A549 (cell line): ENCODE measurements at regions not wholly inside any gene's neighbourhood (a gene's known extent, or its start where the extent isn't known, plus 50 kb on each side); places are given as distances from the start of the nearest gene placed in this dataset.

ENCODE experiments used
- ATAC-seq, 2 experiments: fragments of 200-7000 bp in 1 of 2; fragments of >200 bp in 1 of 2; cut with Nextera tagmentation in 1 of 2; cut with Tn5 transposase in 1 of 2; 3 replicates each; pipeline versions ENCODE4 v1.8.0 to v1.9.1; 2018 to 2020; ENCODE audit warnings: mild to moderate bottlenecking in 1 of 2, moderate library complexity in 1 of 2
- CTCF ChIA-PET: fragments of 300-600 bp; sonication (Branson Sonifier 250); formaldehyde crosslinking; extraction: SDS; loops from one replicate; lab custom pipeline; 2021; ENCODE audit warnings: antibody characterized with exemption, inconsistent platforms; lab: Yijun Ruan, JAX
- POLR2A ChIA-PET: fragments of 350-600 bp; formaldehyde crosslinking; extraction: SDS; loops from one replicate; lab custom pipeline; 2021; ENCODE audit warnings: antibody characterized with exemption, inconsistent platforms; lab: Yijun Ruan, JAX
- DNase-seq, 2 experiments: peaks; one replicate each; pipeline versions ENCODE4 v3.0.0 to v3.0.0-alpha.2; 2011 to 2016; ENCODE audit warnings: low read depth in 1 of 2, low spot score in 1 of 2
- FAIRE-seq: peaks from 2 replicates; lab custom pipeline; 2011; peaks lifted over from hg19 to GRCh38; lab: Jason Lieb, UNC
- H3K27ac ChIP-seq, 2 experiments: fragments of >200 bp; sonication (Bioruptor Twin); formaldehyde crosslinking; 3 replicates each; pipeline ENCODE4 v1.5.1; 2016 to 2017
- H3K4me1 ChIP-seq: fragments of >200 bp; sonication (Bioruptor Twin); formaldehyde crosslinking; 3 replicates; pipeline ENCODE4 v1.6.1; 2016
- H3K4me2 ChIP-seq: fragments of >200 bp; sonication (Bioruptor Twin); formaldehyde crosslinking; 3 replicates; pipeline ENCODE4 v1.6.1; 2016
- H3K4me3 ChIP-seq: fragments of >200 bp; sonication (Bioruptor Twin); formaldehyde crosslinking; 3 replicates; pipeline ENCODE4 v1.5.1; 2016
- H3K9me3 ChIP-seq: fragments of >200 bp; sonication (Bioruptor Twin); formaldehyde crosslinking; 3 replicates; pipeline ENCODE4 v1.6.1; 2016
- CHD2 ChIP-seq: fragments of 150-350 bp; IDR thresholded peaks from 2 replicates; pipeline ENCODE4 v1.6.1; 2014; ENCODE audit warnings: low read length; ENCODE audit not compliant: partially characterized antibody
- EHF ChIP-seq: fragments of 250-450 bp; sonication (Bioruptor Pico); IDR thresholded peaks from 2 replicates; pipeline ENCODE4 v1.5.0; 2020; ENCODE audit warnings: mild to moderate bottlenecking
- EHMT2 ChIP-seq: fragments of 200-600 bp; sonication (generic); IDR thresholded peaks from 2 replicates; pipeline ENCODE4 v1.6.1; 2016; ENCODE audit warnings: antibody characterized with exemption, low read depth, mild to moderate bottlenecking, moderate library complexity
- EP300 ChIP-seq, 2 experiments: fragments of >200 bp; sonication (Bioruptor Twin); formaldehyde crosslinking; IDR thresholded peaks; 2 replicates in 1 of 2; 3 replicates in 1 of 2; pipeline ENCODE4 v1.6.1; 2016 to 2017
- ESRRA ChIP-seq: fragments of 150-350 bp; IDR thresholded peaks from 2 replicates; pipeline ENCODE4 v1.6.1; 2014; ENCODE audit warnings: mild to moderate bottlenecking, low read length, borderline replicate concordance
- FOSB ChIP-seq: fragments of 250-450 bp; sonication (Bioruptor Pico); IDR thresholded peaks from 2 replicates; pipeline ENCODE4 v1.5.0; 2020; ENCODE audit warnings: mild to moderate bottlenecking, moderate library complexity
- FOSL2 ChIP-seq, 2 experiments: fragments of 450-650 bp in 1 of 2; fragments of >200 bp in 1 of 2; sonication (Bioruptor Twin) in 1 of 2; formaldehyde crosslinking; IDR thresholded peaks; 2 replicates each; pipeline versions ENCODE4 v1.5.0 to v1.6.1; 2016 to 2020; ENCODE audit warnings: mild to moderate bottlenecking in 1 of 2, moderate library complexity in 1 of 2
- HDAC2 ChIP-seq: fragments of 200-600 bp; sonication (generic); IDR thresholded peaks from 2 replicates; pipeline ENCODE4 v1.6.1; 2016
- HEYL ChIP-seq: fragments of 250-450 bp; sonication (Bioruptor Pico); IDR thresholded peaks from 2 replicates; pipeline ENCODE4 v1.8.0; 2021; ENCODE audit warnings: mild to moderate bottlenecking, moderate library complexity
- HOXB13 ChIP-seq: fragments of 250-450 bp; sonication (Bioruptor Pico); IDR thresholded peaks from 2 replicates; pipeline ENCODE4 v1.5.0; 2020; ENCODE audit warnings: low read depth, mild to moderate bottlenecking, moderate library complexity
- HOXB5 ChIP-seq: fragments of 250-450 bp; sonication (Bioruptor Pico); IDR thresholded peaks from 2 replicates; pipeline ENCODE4 v1.5.0; 2020; ENCODE audit warnings: mild to moderate bottlenecking, moderate library complexity
- JUNB ChIP-seq: fragments of >200 bp; sonication (Bioruptor Twin); formaldehyde crosslinking; IDR thresholded peaks from 2 replicates; pipeline ENCODE4 v1.6.1; 2016
- KDM1A ChIP-seq: fragments of 200-600 bp; sonication (generic); IDR thresholded peaks from 2 replicates; pipeline ENCODE4 v1.6.1; 2016; ENCODE audit warnings: low read depth, mild to moderate bottlenecking
- KDM5A ChIP-seq: fragments of 200-600 bp; sonication (generic); IDR thresholded peaks from 2 replicates; pipeline ENCODE4 v1.6.1; 2016; ENCODE audit warnings: antibody characterized with exemption, mild to moderate bottlenecking
- MAFK ChIP-seq: fragments of 450-650 bp; IDR thresholded peaks from 2 replicates; pipeline ENCODE4 v1.6.1; 2014; ENCODE audit not compliant: partially characterized antibody
- MAZ ChIP-seq: fragments of 150-350 bp; IDR thresholded peaks from 2 replicates; pipeline ENCODE4 v1.6.1; 2014; ENCODE audit warnings: antibody characterized with exemption, low read depth, low read length, borderline replicate concordance
- NR3C1 ChIP-seq: fragments of >200 bp; sonication (Bioruptor Twin); formaldehyde crosslinking; IDR thresholded peaks from 3 replicates; pipeline ENCODE4 v1.6.1; 2017
- PHF8 ChIP-seq: fragments of 200-600 bp; sonication (generic); IDR thresholded peaks from 2 replicates; pipeline ENCODE4 v1.6.1; 2016; ENCODE audit warnings: low read depth, mild to moderate bottlenecking, antibody characterized with exemption, moderate library complexity, borderline replicate concordance
- POLR2A ChIP-seq: IDR thresholded peaks from 2 replicates; pipeline ENCODE4 v1.6.1; 2012; ENCODE audit warnings: mild to moderate bottlenecking, low read length
- POLR2AphosphoS2 ChIP-seq: conservative IDR thresholded peaks from 2 replicates; pipeline ENCODE4 v1.6.1; 2012; ENCODE audit warnings: low read length, improper control_type of control experiment, inconsistent platforms
- RARB ChIP-seq: fragments of 250-450 bp; sonication (Bioruptor Pico); IDR thresholded peaks from 2 replicates; pipeline ENCODE4 v1.8.0; 2021; ENCODE audit warnings: mild to moderate bottlenecking, moderate library complexity
- RCOR1 ChIP-seq: fragments of 150-350 bp; IDR thresholded peaks from 2 replicates; pipeline ENCODE4 v1.6.1; 2014; ENCODE audit warnings: antibody characterized with exemption, low read length, low read depth
- SMC3 ChIP-seq: fragments of >200 bp; sonication (Bioruptor Twin); formaldehyde crosslinking; IDR thresholded peaks from 3 replicates; pipeline ENCODE4 v1.6.1; 2018; ENCODE audit warnings: inconsistent platforms
- TFCP2L1 ChIP-seq: fragments of 250-450 bp; sonication (Bioruptor Pico); IDR thresholded peaks from 2 replicates; pipeline ENCODE4 v1.5.0; 2021; ENCODE audit warnings: mild to moderate bottlenecking
- TP53 ChIP-seq: fragments of 250-450 bp; sonication (Bioruptor Pico); IDR thresholded peaks from 2 replicates; pipeline ENCODE4 v1.5.0; 2021; ENCODE audit warnings: mild to moderate bottlenecking, moderate library complexity
- ZFP36 ChIP-seq: fragments of 450-650 bp; IDR thresholded peaks from 2 replicates; pipeline ENCODE4 v1.6.1; 2014; ENCODE audit warnings: borderline replicate concordance; ENCODE audit not compliant: partially characterized antibody
- ZNF302 ChIP-seq: fragments of 250-450 bp; sonication (Bioruptor Pico); IDR thresholded peaks from 2 replicates; pipeline ENCODE4 v1.9.0; 2021; ENCODE audit warnings: inconsistent platforms, mild to moderate bottlenecking, moderate library complexity
- WGBS: methylation state at CpG from one replicate; pipeline ENCODE4 v1.1.6; 2017; ENCODE audit errors: missing lambda C conversion rate; 5-methylcytosine and 5-hydroxymethylcytosine counted together
- TF ChIP-seq, protein P1 (sequence below): fragments of >200 bp; sonication (Bioruptor Twin); formaldehyde crosslinking; IDR thresholded peaks from 3 replicates; pipeline ENCODE4 v1.6.1; 2016
- TF ChIP-seq, protein P2 (sequence below): IDR thresholded peaks from 2 replicates; pipeline ENCODE4 v1.6.1; 2012; ENCODE audit warnings: low read depth, borderline replicate concordance
- TF ChIP-seq, protein P3 (sequence below): fragments of 250-450 bp; sonication (Bioruptor Pico); IDR thresholded peaks from 2 replicates; pipeline ENCODE4 v1.5.0; 2020; ENCODE audit warnings: low read depth, mild to moderate bottlenecking, moderate library complexity

DNA sequence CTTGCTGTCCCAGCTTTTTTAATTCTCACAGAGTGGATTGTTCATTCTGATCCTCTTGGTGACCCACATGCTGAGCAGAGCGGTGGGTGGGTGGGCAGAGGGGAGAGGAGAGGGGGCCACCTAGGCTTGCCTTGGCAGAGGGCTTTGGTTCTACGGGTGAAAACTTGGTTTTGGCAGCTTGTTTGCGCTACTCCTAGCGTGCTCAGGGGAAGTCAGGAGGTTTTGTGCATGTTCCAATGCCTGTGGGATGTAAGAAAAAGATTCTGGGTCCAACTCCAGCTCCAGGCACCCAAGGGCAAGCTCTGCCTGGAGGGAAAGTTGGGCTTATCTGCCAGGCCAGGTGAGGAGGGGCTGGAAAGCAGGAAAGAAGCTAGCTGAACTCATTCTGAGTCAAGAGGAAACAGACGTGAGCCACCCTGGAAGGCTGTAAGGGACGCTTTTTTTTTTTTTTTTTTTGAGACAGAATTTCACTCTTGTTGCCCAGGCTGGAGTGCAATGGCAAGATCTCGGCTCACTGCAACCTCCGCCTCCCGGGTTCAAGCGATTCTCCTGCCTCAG lies 169.1 kb downstream of the WSCD1 start (continued):
- TF ChIP-seq HOXB13 (CRISPR knock-in tag) (no peak), ZNF302 (CRISPR knock-in tag) (no peak)

DNA sequence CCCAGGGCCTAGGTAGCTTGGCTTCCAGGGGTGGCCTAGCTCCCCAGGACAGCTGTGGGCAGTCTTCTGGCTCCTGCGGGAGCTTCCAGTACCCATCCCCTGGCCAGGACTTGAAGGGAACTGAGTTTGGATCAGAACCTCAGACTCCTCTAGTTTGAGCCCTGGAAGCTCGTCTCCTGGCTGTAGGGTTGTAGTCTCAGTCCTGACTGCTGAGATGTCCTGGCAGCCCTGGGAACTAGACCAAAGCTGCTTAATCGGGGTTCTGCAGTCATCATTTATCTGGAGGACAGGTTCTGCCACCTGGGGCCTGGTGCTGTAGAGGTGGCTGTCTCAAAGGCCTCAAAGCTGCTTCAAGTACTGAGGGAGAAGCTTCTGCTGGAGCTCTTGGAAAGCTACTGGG lies 163.7 kb downstream of the WSCD1 start:
- H3K4me2 ChIP-seq = no peak overlapping the region
- TF ChIP-seq KDM1A (no peak), EP300 (IDR thresholded peaks at IDR 0.05) (no peak), HOXB13 (CRISPR knock-in tag) (no peak), FOSB (CRISPR knock-in tag) (no peak), PHF8 (no peak), JUNB (no peak)
- TF ChIP-seq, all 56 proteins: peak for 0
- H3K4me1 ChIP-seq = peaks cover 24% of the 10 kb centered on the region
- no peak overlapping the region for H3K4me3 ChIP-seq
- FAIRE-seq (no peak), DNase-seq (no peak), ATAC-seq (no peak)
- 60% methylated on average over 3 of the region's 3 CpGs for WGBS
- ChIA-PET POLR2A (no interaction called here), CTCF (interaction anchor here (1.0 to 3.8 kb wide), 3 partner anchors 9 to 179 kb away, joined by 3 to 11 read pairs (median 3); no protein-coding TSS in a partner anchor)
- no peaks in the 10 kb centered on the region for H3K9me3 ChIP-seq
- no peak overlapping the region for H3K27ac ChIP-seq

DNA sequence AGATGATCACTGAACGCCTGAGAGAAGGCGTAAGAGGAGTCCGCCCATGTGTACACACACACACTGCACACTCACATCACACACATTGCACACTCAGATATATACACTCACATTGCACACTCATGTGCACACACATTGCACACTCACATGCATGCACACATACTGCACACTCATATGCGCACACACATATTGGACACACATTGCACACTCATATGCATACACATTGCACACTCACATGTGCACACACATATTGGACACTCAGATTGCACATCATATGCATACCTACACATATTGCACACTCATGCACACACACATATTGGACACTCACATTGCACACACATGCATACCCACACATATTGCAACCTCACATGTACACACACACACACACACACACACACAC lies 163.2 kb downstream of the WSCD1 start:
- no peak for FAIRE-seq

DNA sequence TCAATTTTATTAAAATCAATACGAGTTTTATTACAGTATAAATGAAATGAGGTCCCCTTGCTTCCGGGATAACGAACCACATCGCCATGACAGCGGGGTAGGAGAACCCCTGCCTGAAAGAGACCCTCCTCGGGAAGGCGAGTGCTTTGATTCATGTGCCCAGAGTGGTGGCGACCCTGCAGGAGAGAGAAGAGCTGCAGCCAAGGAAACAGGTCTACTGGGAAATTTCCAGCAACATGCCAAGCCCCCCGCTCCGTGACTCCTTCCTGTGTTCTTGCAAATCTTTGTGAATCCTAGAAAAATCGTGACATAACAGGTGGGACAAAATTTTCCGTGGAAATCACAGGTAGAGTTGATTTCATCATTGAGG lies 162.5 kb downstream of the WSCD1 start:
- no peak overlapping the region for H3K27ac ChIP-seq

More for the DNA sequence above, 163.2 kb downstream of the WSCD1 start:
- peaks cover 21% of the 10 kb centered on the region for H3K4me1 ChIP-seq
- H3K4me2 ChIP-seq = no peak overlapping the region
- TF ChIP-seq TFCP2L1 (CRISPR knock-in tag) (no peak), ZFP36 (no peak), EHMT2 (no peak), HDAC2 (no peak), HEYL (no peak), POLR2AphosphoS2 (no peak), RCOR1 (no peak), ESRRA (no peak), POLR2A (no peak), HOXB13 (CRISPR knock-in tag) (no peak), CHD2 (no peak), SMC3 (no peak), RARB (CRISPR knock-in tag) (no peak), NR3C1 (no peak), MAZ (no peak), FOSL2 (IDR thresholded peaks at IDR 0.05) (no peak), FOSL2 (CRISPR knock-in tag; IDR thresholded peaks at IDR 0.05) (no peak)
- TF ChIP-seq, protein P1, sequence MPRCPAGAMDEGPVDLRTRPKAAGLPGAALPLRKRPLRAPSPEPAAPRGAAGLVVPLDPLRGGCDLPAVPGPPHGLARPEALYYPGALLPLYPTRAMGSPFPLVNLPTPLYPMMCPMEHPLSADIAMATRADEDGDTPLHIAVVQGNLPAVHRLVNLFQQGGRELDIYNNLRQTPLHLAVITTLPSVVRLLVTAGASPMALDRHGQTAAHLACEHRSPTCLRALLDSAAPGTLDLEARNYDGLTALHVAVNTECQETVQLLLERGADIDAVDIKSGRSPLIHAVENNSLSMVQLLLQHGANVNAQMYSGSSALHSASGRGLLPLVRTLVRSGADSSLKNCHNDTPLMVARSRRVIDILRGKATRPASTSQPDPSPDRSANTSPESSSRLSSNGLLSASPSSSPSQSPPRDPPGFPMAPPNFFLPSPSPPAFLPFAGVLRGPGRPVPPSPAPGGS = no peak
- TF ChIP-seq, protein P2, sequence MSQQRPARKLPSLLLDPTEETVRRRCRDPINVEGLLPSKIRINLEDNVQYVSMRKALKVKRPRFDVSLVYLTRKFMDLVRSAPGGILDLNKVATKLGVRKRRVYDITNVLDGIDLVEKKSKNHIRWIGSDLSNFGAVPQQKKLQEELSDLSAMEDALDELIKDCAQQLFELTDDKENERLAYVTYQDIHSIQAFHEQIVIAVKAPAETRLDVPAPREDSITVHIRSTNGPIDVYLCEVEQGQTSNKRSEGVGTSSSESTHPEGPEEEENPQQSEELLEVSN = no peak
- TF ChIP-seq, protein P3, sequence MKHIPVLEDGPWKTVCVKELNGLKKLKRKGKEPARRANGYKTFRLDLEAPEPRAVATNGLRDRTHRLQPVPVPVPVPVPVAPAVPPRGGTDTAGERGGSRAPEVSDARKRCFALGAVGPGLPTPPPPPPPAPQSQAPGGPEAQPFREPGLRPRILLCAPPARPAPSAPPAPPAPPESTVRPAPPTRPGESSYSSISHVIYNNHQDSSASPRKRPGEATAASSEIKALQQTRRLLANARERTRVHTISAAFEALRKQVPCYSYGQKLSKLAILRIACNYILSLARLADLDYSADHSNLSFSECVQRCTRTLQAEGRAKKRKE (CRISPR knock-in tag) = no peak
- H3K4me3 ChIP-seq = no peak overlapping the region
- CTCF ChIA-PET = interaction anchor here (3.8 kb wide), 1 partner anchor 180 kb away, joined by 11 read pairs; no protein-coding TSS in a partner anchor
- no peak overlapping the region for H3K27ac ChIP-seq
- ATAC-seq = no peak
- POLR2A ChIA-PET = no interaction called here
- H3K9me3 ChIP-seq = no peaks in the 10 kb centered on the region
- WGBS = 92% methylated on average over 4 of the region's 4 CpGs
- DNase-seq = no peak

More for the DNA sequence above, 162.5 kb downstream of the WSCD1 start:
- no peak for FAIRE-seq
- Histone ChIP-seq H3K4me1 (peaks cover 18% of the 10 kb centered on the region), H3K4me3 (no peak overlapping the region), H3K9me3 (no peaks in the 10 kb centered on the region), H3K4me2 (peak overlapping the region; percentile 75)
- DNase-seq = no peak
- CTCF ChIA-PET = interaction anchor here (3.8 kb wide), 1 partner anchor 180 kb away, joined by 11 read pairs; no protein-coding TSS in a partner anchor
- 66% methylated on average over 12 of the region's 12 CpGs for whole genome bisulfite sequencing
- POLR2A ChIA-PET = no interaction called here
- TF ChIP-seq TP53 (CRISPR knock-in tag) (no peak), HOXB5 (CRISPR knock-in tag) (no peak), KDM5A (no peak), MAFK (no peak), EHF (CRISPR knock-in tag) (no peak), RARB (CRISPR knock-in tag) (no peak), PHF8 (no peak), ESRRA (no peak), ZNF302 (CRISPR knock-in tag) (no peak)
- TF ChIP-seq, protein P3 (CRISPR knock-in tag) = no peak
- TF ChIP-seq, all 56 proteins: peak for 0
- ATAC-seq = peak in 1 of 2 experiments; percentile 19; a peak in 3 of 6 replicates
